ENCODE measurements at regions not wholly inside any gene's neighbourhood (a gene's known extent, or its start where the extent isn't known, plus 50 kb on each side); places are given as distances from the start of the nearest gene placed in this dataset.
A peak's percentile ranks its signal among the peaks of the same experiment; 100 is the strongest.

GRCh38 chr5:96159043-96159442 is 197.4 kb upstream of the ELL2 start:
- H3K27ac ChIP-seq: peak overlapping the region; percentile 49; the same call in 1 of the 2 replicates
- TF ChIP-seq ZFX (IDR thresholded peaks at IDR 0.05) (no peak), CTCF (conservative IDR thresholded peaks at IDR 0.05) (no peak)

DNA sequence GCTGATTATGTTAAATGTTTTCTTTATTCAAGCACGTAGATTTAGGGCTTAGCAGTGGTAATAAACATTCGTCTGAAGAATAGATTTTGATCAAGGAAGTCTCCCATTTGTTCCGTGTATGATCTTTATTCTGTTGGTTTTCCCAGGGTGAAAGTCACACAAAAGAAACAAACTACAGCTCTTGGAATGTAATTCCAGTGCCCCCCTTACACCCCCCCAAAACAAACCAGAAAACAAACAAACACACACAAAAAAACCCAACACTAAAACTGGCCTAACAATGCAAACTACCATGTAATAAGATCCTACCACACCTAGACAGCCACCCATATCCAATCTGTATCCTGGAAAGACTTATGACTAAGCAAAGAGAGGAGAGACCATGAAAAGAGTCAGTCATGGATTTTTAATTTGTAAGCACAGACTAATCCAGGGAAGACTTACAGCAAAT is 196.2 kb upstream of the ELL2 start:
- H3K27ac ChIP-seq: no peak overlapping the region

GRCh38 chr5:96157077-96157780 is 195.6 kb upstream of the ELL2 start:
- H3K27ac ChIP-seq: peak overlapping the region; percentile 55; the same call in 1 of the 2 replicates
- no peak for TF ChIP-seq ZFX (IDR thresholded peaks at IDR 0.05)
- no peak for TF ChIP-seq CTCF (conservative IDR thresholded peaks at IDR 0.05)

More for the DNA sequence above, 196.2 kb upstream of the ELL2 start:
- TF ChIP-seq CTCF (conservative IDR thresholded peaks at IDR 0.05) (no peak), ZFX (IDR thresholded peaks at IDR 0.05) (no peak)

DNA sequence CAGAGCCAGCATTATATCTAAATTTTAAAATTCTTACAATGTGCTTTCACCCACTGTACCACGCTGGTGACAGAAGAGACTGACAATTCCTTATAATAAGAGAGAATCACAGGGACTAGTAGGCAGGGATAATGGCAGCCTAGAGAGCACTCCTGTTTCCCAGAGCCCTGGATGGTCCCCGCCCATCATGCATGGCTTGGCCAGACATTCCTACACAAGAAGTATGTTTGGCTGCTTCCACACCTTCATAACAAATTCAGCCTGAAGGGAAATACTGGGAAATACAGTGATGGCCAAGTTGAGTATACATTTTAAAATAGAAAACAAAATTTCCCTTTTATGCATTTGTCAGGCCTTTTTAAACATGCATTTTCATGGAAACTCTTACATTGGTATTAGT is 193.5 kb upstream of the ELL2 start:
- TF ChIP-seq ZFX (IDR thresholded peaks at IDR 0.05) (no peak), CTCF (conservative IDR thresholded peaks at IDR 0.05) (no peak)
- H3K27ac ChIP-seq: peak overlapping the region; percentile 39

GRCh38 chr5:96151891-96152290 is 190.2 kb upstream of the ELL2 start:
- no peak overlapping the region for H3K27ac ChIP-seq
- no peak for TF ChIP-seq ZFX (IDR thresholded peaks at IDR 0.05)
- no peak for TF ChIP-seq CTCF (conservative IDR thresholded peaks at IDR 0.05)

- TF ChIP-seq ZFX (IDR thresholded peaks at IDR 0.05): no peak
- no peak for TF ChIP-seq CTCF (conservative IDR thresholded peaks at IDR 0.05)
- peak overlapping the region; percentile 39 for H3K27ac ChIP-seq
Observed at GRCh38 chr5:96150007-96150406, 188.4 kb upstream of the ELL2 start.

DNA sequence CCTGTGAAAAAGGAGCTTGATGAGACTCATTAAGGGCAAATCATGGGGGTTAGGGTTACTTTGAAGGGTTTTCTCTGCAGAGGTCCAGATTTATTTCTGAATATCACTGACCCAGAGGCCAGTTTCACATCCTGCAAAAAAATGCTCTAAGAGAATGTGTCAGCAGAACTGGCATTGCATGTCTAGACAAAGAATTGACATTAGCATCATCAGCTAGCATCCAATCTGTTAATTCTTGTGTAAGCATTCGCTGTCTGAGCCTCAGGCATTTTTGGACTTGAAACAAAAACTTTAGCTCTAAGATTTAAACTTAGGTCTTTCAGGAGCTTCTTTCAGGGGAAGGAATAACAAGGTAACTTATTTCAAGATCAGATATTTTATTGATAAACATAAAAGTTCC is 187.9 kb upstream of the ELL2 start:
- no peak for TF ChIP-seq ZFX (IDR thresholded peaks at IDR 0.05)
- TF ChIP-seq CTCF (conservative IDR thresholded peaks at IDR 0.05): no peak
- H3K27ac ChIP-seq: no peak overlapping the region

All from C4-2B (cell line).